HG03095 (cell line): ENCODE measurements at regions not wholly inside any gene's neighbourhood (a gene's known extent, or its start where the extent isn't known, plus 50 kb on each side); places are given as distances from the start of the nearest gene placed in this dataset.
A peak's percentile ranks its signal among the peaks of the same experiment; 100 is the strongest.

Source experiments
- ATAC-seq: cut with Tn5 transposase; IDR thresholded peaks from one replicate; pipeline ENCODE4 v1.9.1; 2021; ENCODE audit warnings: moderate library complexity; ENCODE audit not compliant: unreplicated experiment

GRCh38 chr9:31065691-31066090, 1318.8 kb upstream of the ACO1 start:
- no peak for ATAC-seq

- no peak for ATAC-seq
These were observed 1317.0 kb upstream of the ACO1 start for GRCh38 chr9:31067418-31067817.

- no peak for ATAC-seq
These were observed 1312.7 kb upstream of the ACO1 start for GRCh38 chr9:31071606-31072286.

- no peak for ATAC-seq
These were observed 1306.3 kb upstream of the ACO1 start for GRCh38 chr9:31078175-31078574.

GRCh38 chr9:31084350-31084749, 1300.1 kb upstream of the ACO1 start:
- ATAC-seq: no peak

- no peak for ATAC-seq
These were observed 1294.8 kb upstream of the ACO1 start for GRCh38 chr9:31089549-31090221.

- no peak for ATAC-seq
These were observed 1284.1 kb upstream of the ACO1 start for GRCh38 chr9:31100311-31100710.

- ATAC-seq: no peak
These were observed 1280.6 kb upstream of the ACO1 start for GRCh38 chr9:31103836-31104235.

GRCh38 chr9:31104249-31104648, 1280.2 kb upstream of the ACO1 start:
- ATAC-seq: no peak

- no peak for ATAC-seq
These were observed 1272.0 kb upstream of the ACO1 start for GRCh38 chr9:31112491-31112890.

GRCh38 chr9:31114346-31114745, 1270.1 kb upstream of the ACO1 start:
- ATAC-seq: no peak

- ATAC-seq: peak; percentile 81
These were observed 1264.5 kb upstream of the ACO1 start for GRCh38 chr9:31119890-31120454.

- no peak for ATAC-seq
These were observed 1260.1 kb upstream of the ACO1 start for GRCh38 chr9:31124389-31124788.

- ATAC-seq: no peak
These were observed 1248.9 kb upstream of the ACO1 start for GRCh38 chr9:31135567-31135966.

GRCh38 chr9:31136524-31136923, 1247.9 kb upstream of the ACO1 start:
- ATAC-seq: no peak

GRCh38 chr9:31137176-31138160, 1247.0 kb upstream of the ACO1 start:
- ATAC-seq: no peak

- peak; percentile 65 for ATAC-seq
These were observed 1244.1 kb upstream of the ACO1 start for GRCh38 chr9:31140316-31140715.

GRCh38 chr9:31142456-31142855, 1242.0 kb upstream of the ACO1 start:
- ATAC-seq: no peak

- ATAC-seq: no peak
These were observed 1239.8 kb upstream of the ACO1 start for GRCh38 chr9:31144614-31145013.

GRCh38 chr9:31146485-31147166, 1237.8 kb upstream of the ACO1 start:
- peak; percentile 90 for ATAC-seq
